H1 (cell line): ENCODE measurements at regions not wholly inside any gene's neighbourhood (a gene's known extent, or its start where the extent isn't known, plus 50 kb on each side); places are given as distances from the start of the nearest gene placed in this dataset.
A peak's percentile ranks its signal among the peaks of the same experiment; 100 is the strongest.

ENCODE experiments used
- CTCF ChIA-PET: fragments of 300-600 bp; sonication (Branson Sonifier 250); formaldehyde crosslinking; loops from one replicate; lab custom pipeline; 2021; ENCODE audit not compliant: partially characterized antibody; lab: Charles Lee
- POLR2A ChIA-PET: fragments of 300-600 bp; sonication (Branson Sonifier 250); formaldehyde crosslinking; loops from one replicate; lab custom pipeline; 2021; ENCODE audit warnings: inconsistent platforms; ENCODE audit not compliant: partially characterized antibody; lab: Charles Lee
- DNase-seq, 2 experiments: peaks; one replicate each; pipeline versions ENCODE4 v3.0.0 to v3.0.0-alpha.2; 2010 to 2022; ENCODE audit warnings: low spot score in 2 of 2, low read depth in 1 of 2, mixed read lengths in 1 of 2
- FAIRE-seq: peaks from 2 replicates; lab custom pipeline; 2011; peaks lifted over from hg19 to GRCh38; lab: Jason Lieb, UNC
- H2AFZ ChIP-seq: 2 replicates; pipeline ENCODE4 v1.8.1; 2012; ENCODE audit warnings: low read length, inconsistent platforms
- H2AK5ac ChIP-seq: 2 replicates; pipeline ENCODE4 v1.6.1; 2013; ENCODE audit warnings: low read depth, low read length
- H2BK120ac ChIP-seq: replicated peaks from 2 replicates; pipeline ENCODE3; 2013; ENCODE audit warnings: low read depth, low read length, inconsistent platforms
- H2BK12ac ChIP-seq: 2 replicates; pipeline ENCODE4 v1.6.1; 2013; ENCODE audit warnings: low read depth, low read length
- H2BK15ac ChIP-seq: 2 replicates; pipeline ENCODE4 v1.6.1; 2013; ENCODE audit warnings: low read length
- H2BK20ac ChIP-seq: 2 replicates; pipeline ENCODE4 v1.6.1; 2013; ENCODE audit warnings: low read length
- H2BK5ac ChIP-seq: 2 replicates; pipeline ENCODE4 v1.6.1; 2013; ENCODE audit warnings: low read depth, low read length
- H3K14ac ChIP-seq: 2 replicates; pipeline ENCODE4 v1.6.1; 2013; ENCODE audit warnings: inconsistent platforms; ENCODE audit not compliant: insufficient read length
- H3K18ac ChIP-seq: 2 replicates; pipeline ENCODE4 v1.6.1; 2013; ENCODE audit warnings: low read length; ENCODE audit errors: extremely low read depth
- H3K23ac ChIP-seq: 2 replicates; pipeline ENCODE4 v1.6.1; 2013; ENCODE audit warnings: inconsistent platforms; ENCODE audit not compliant: insufficient read length
- H3K23me2 ChIP-seq: 2 replicates; pipeline ENCODE4 v1.6.1; 2013; ENCODE audit warnings: low read depth, low read length
- H3K27ac ChIP-seq: 2 replicates; pipeline ENCODE4 v1.6.1; 2011; ENCODE audit warnings: low read depth, low read length, inconsistent platforms
- H3K27me3 ChIP-seq, 4 experiments: replicated peaks in 1 of 4; 1 replicate in 1 of 4; 2 replicates in 3 of 4; pipeline versions ENCODE4 v1.6.1 to v1.8.1; 2011 to 2013; ENCODE audit warnings: low read length in 3 of 4, mild to moderate bottlenecking in 3 of 4, inconsistent platforms in 2 of 4, mixed read lengths in 2 of 4, moderate library complexity in 1 of 4; ENCODE audit not compliant: control insufficient read depth in 3 of 4, insufficient read depth in 3 of 4; ENCODE audit errors: extremely low read depth in 1 of 4
- H3K36me3 ChIP-seq, 4 experiments: 2 replicates each; pipeline versions ENCODE4 v1.6.1 to v1.8.1; 2011 to 2013; ENCODE audit warnings: mild to moderate bottlenecking in 4 of 4, low read length in 3 of 4, moderate library complexity in 2 of 4, control low read depth in 1 of 4, inconsistent platforms in 1 of 4; ENCODE audit not compliant: insufficient read depth in 4 of 4, control insufficient read depth in 2 of 4
- H3K4ac ChIP-seq: replicated peaks from 2 replicates; pipeline ENCODE3; 2013; ENCODE audit warnings: low read length, low read depth, mixed read lengths, inconsistent platforms; ENCODE audit not compliant: insufficient read length
- H3K4me1 ChIP-seq, 4 experiments: replicated peaks in 1 of 4; 1 replicate in 1 of 4; 2 replicates in 3 of 4; pipeline versions ENCODE4 v1.6.1 to v1.8.1; 2011 to 2013; ENCODE audit warnings: low read length in 3 of 4, inconsistent platforms in 2 of 4, mixed read lengths in 1 of 4; ENCODE audit not compliant: insufficient read depth in 4 of 4, control insufficient read depth in 3 of 4
- H3K4me2 ChIP-seq, 2 experiments: 2 replicates each; pipeline versions ENCODE4 v1.6.1 to v1.8.1; 2011 to 2013; ENCODE audit warnings: low read depth in 2 of 2, low read length in 2 of 2, control low read depth in 1 of 2, inconsistent platforms in 1 of 2, mild to moderate bottlenecking in 1 of 2; ENCODE audit not compliant: insufficient read depth in 1 of 2
- H3K4me3 ChIP-seq, 4 experiments: fragments of 200-600, 300-600 bp in 1 of 4; sonication (generic), shearing (Covaris generic), sonication (Bioruptor Twin) in 1 of 4; 2 replicates each; pipeline versions ENCODE4 v1.5.1 to v1.8.1; 2011 to 2016; ENCODE audit warnings: low read length in 4 of 4, low read depth in 3 of 4, control low read depth in 2 of 4, inconsistent platforms in 2 of 4, mild to moderate bottlenecking in 2 of 4, mixed read lengths in 1 of 4, moderate library complexity in 1 of 4; ENCODE audit not compliant: insufficient read depth in 2 of 4; ENCODE audit errors: extremely low read depth in 1 of 4
- H3K56ac ChIP-seq: replicated peaks from 2 replicates; pipeline ENCODE3; 2013; ENCODE audit warnings: low read depth, mild to moderate bottlenecking, mixed read lengths, low read length, inconsistent platforms; ENCODE audit not compliant: insufficient read length
- H3K79me1 ChIP-seq: 2 replicates; pipeline ENCODE4 v1.6.1; 2013; ENCODE audit warnings: low read depth, low read length, control low read depth
- H3K79me2 ChIP-seq, 2 experiments: 2 replicates each; pipeline versions ENCODE4 v1.6.1 to v1.8.1; 2012 to 2013; ENCODE audit warnings: low read length in 2 of 2, mild to moderate bottlenecking in 2 of 2, inconsistent platforms in 1 of 2; ENCODE audit not compliant: insufficient read depth in 2 of 2, control insufficient read depth in 1 of 2
- H3K9ac ChIP-seq, 4 experiments: replicated peaks in 1 of 4; 1 replicate in 1 of 4; 2 replicates in 3 of 4; pipeline versions ENCODE4 v1.6.1 to v1.8.1; 2011 to 2013; ENCODE audit warnings: low read depth in 3 of 4, low read length in 3 of 4, control low read depth in 2 of 4, mild to moderate bottlenecking in 2 of 4, moderate library complexity in 2 of 4, inconsistent platforms in 1 of 4; ENCODE audit errors: extremely low read depth in 1 of 4
- H3K9me3 ChIP-seq, 2 experiments: 2 replicates each; pipeline versions ENCODE4 v1.6.1 to v1.8.1; 2012 to 2013; ENCODE audit warnings: mild to moderate bottlenecking in 2 of 2, moderate library complexity in 2 of 2, control low read depth in 1 of 2, inconsistent platforms in 1 of 2, low read depth in 1 of 2, low read length in 1 of 2, mixed read lengths in 1 of 2; ENCODE audit not compliant: insufficient read depth in 2 of 2
- H4K20me1 ChIP-seq, 2 experiments: replicated peaks in 1 of 2; 2 replicates each; pipeline versions ENCODE3 to v1.8.1; 2011 to 2013; ENCODE audit warnings: inconsistent platforms in 2 of 2, low read length in 2 of 2, mild to moderate bottlenecking in 1 of 2; ENCODE audit not compliant: insufficient read depth in 2 of 2, control insufficient read depth in 1 of 2
- H4K5ac ChIP-seq: 2 replicates; pipeline ENCODE4 v1.6.1; 2013; ENCODE audit warnings: low read length, low read depth, mixed read lengths, inconsistent platforms; ENCODE audit not compliant: insufficient read length
- H4K8ac ChIP-seq: 2 replicates; pipeline ENCODE4 v1.8.0; 2013; ENCODE audit warnings: mild to moderate bottlenecking, moderate library complexity, low read length, inconsistent platforms; ENCODE audit not compliant: insufficient read depth; ENCODE audit errors: extremely low read depth
- H4K91ac ChIP-seq: replicated peaks from 2 replicates; pipeline ENCODE3; 2013; ENCODE audit warnings: low read length, mixed read lengths, inconsistent platforms; ENCODE audit not compliant: insufficient read length
- ATF2 ChIP-seq: IDR thresholded peaks from 2 replicates; pipeline ENCODE4 v1.6.1; 2012; ENCODE audit warnings: low read length, inconsistent platforms
- CREB1 ChIP-seq: IDR thresholded peaks from 2 replicates; pipeline ENCODE4 v1.6.1; 2012; ENCODE audit warnings: inconsistent platforms
- CTBP2 ChIP-seq: IDR thresholded peaks from 2 replicates; pipeline ENCODE4 v1.7.0; 2011; ENCODE audit warnings: borderline replicate concordance, mild to moderate bottlenecking, moderate library complexity, mixed read lengths, low read length; ENCODE audit not compliant: insufficient read depth, insufficient read length
- GABPA ChIP-seq: IDR thresholded peaks from 2 replicates; pipeline ENCODE4 v1.6.1; 2011; ENCODE audit warnings: mild to moderate bottlenecking, low read length, moderate library complexity, borderline replicate concordance; ENCODE audit not compliant: insufficient read depth
- JUND ChIP-seq: IDR thresholded peaks from 2 replicates; pipeline ENCODE4 v1.6.1; 2011; ENCODE audit warnings: mild to moderate bottlenecking, improper control_type of control experiment, low read length
- MAFK ChIP-seq: IDR thresholded peaks from 2 replicates; pipeline ENCODE4 v1.6.1; 2012; ENCODE audit warnings: low read depth, mild to moderate bottlenecking, improper control_type of control experiment, low read length
- RNF2 ChIP-seq: fragments of 200-900, 300-1000 bp; sonication (generic); IDR thresholded peaks from 2 replicates; pipeline ENCODE4 v1.7.1; 2016; ENCODE audit warnings: borderline replicate concordance, low read depth, mild to moderate bottlenecking, antibody characterized with exemption, low read length; ENCODE audit not compliant: poor library complexity, severe bottlenecking; ENCODE audit errors: missing control alignments
- TAF1 ChIP-seq: IDR thresholded peaks from 2 replicates; pipeline ENCODE4 v1.6.1; 2011; ENCODE audit warnings: mild to moderate bottlenecking, low read depth, low read length
- TEAD4 ChIP-seq: IDR thresholded peaks from 2 replicates; pipeline ENCODE4 v1.6.1; 2012; ENCODE audit warnings: low read depth, low read length, inconsistent platforms, mixed read lengths
- WGBS, 2 experiments: shearing (Covaris generic) in 1 of 2; methylation state at CpG; one replicate each; pipeline versions ENCODE4 v1.1.6 to v1.1.7; 2013 to 2015; ENCODE audit warnings: low lambda C conversion rate in 2 of 2, mixed read lengths in 2 of 2, inconsistent platforms in 1 of 2, low coverage in 1 of 2, missing lambda C conversion rate in 1 of 2; ENCODE audit not compliant: insufficient replicate concordance in 2 of 2, insufficient coverage in 1 of 2, insufficient read length in 1 of 2; ENCODE audit errors: extremely low coverage in 1 of 2, missing lambda C conversion rate in 1 of 2; 5-methylcytosine and 5-hydroxymethylcytosine counted together

GRCh38 chr2:128452024-128452411 is 133.3 kb upstream of the HS6ST1 start:
- no peak overlapping the region; the same call in 1 of the 2 replicates for H2BK5ac ChIP-seq
- no peak overlapping the region for H2AFZ ChIP-seq
- no peak for FAIRE-seq
- H4K5ac ChIP-seq = no peak overlapping the region
- H3K27me3 ChIP-seq = no peaks in the 10 kb centered on the region; a peak in 1 of 7 replicates
- H4K8ac ChIP-seq = no peak overlapping the region
- no peaks in the 10 kb centered on the region for H3K79me2 ChIP-seq
- H3K79me1 ChIP-seq = no peaks in the 10 kb centered on the region
- WGBS, 2 experiments = 100% methylated on average over 1 of the region's 1 CpG; no CpG with 5 or more reads in 1 of the 2 experiments
- H3K9me3 ChIP-seq = no peaks in the 10 kb centered on the region
- H3K4me1 ChIP-seq = no peaks in the 10 kb centered on the region; a peak in 1 of 7 replicates
- H3K14ac ChIP-seq = no peak overlapping the region
- no peak overlapping the region for H3K4me3 ChIP-seq
- no peaks in the 10 kb centered on the region for H4K20me1 ChIP-seq
- H2BK15ac ChIP-seq = no peak overlapping the region
- no peak overlapping the region for H3K9ac ChIP-seq
- H3K27ac ChIP-seq = no peak overlapping the region
- no peak overlapping the region for H2BK120ac ChIP-seq
- H3K4ac ChIP-seq = no peak overlapping the region
- ChIA-PET CTCF (interaction anchor here (0.9 to 1.5 kb wide), 3 partner anchors 8 to 15 kb away, joined by 3 to 5 read pairs (median 3); no protein-coding TSS in a partner anchor), POLR2A (no interaction called here)
- H3K23me2 ChIP-seq = peaks cover 4% of the 10 kb centered on the region; the same call in 1 of the 2 replicates
- H3K23ac ChIP-seq = no peak overlapping the region
- H4K91ac ChIP-seq = no peak overlapping the region
- H2BK20ac ChIP-seq = no peak overlapping the region
- no peak overlapping the region for H3K56ac ChIP-seq
- H2BK12ac ChIP-seq = peak overlapping the region; percentile 71; the same call in 1 of the 2 replicates
- no peak overlapping the region for H3K18ac ChIP-seq
- no peak for TF ChIP-seq RNF2
- TF ChIP-seq JUND = no peak
- no peak for TF ChIP-seq MAFK
- no peak for TF ChIP-seq CTBP2
- TF ChIP-seq CREB1 = no peak
- no peak for TF ChIP-seq ATF2
- no peak for TF ChIP-seq GABPA
- no peak for TF ChIP-seq TAF1
- TF ChIP-seq TEAD4 = no peak
- H2AK5ac ChIP-seq = no peak overlapping the region
- no peak for DNase-seq
- H3K4me2 ChIP-seq = no peak overlapping the region
- H3K36me3 ChIP-seq = no peaks in the 10 kb centered on the region
